ENCODE measurements at regions not wholly inside any gene's neighbourhood (a gene's known extent, or its start where the extent isn't known, plus 50 kb on each side); places are given as distances from the start of the nearest gene placed in this dataset.
"Not testable (repeated sequence)": the region's sequence is repeated elsewhere in the genome, so short reads cannot be mapped to it uniquely, and the experiment has no call there.

DNA sequence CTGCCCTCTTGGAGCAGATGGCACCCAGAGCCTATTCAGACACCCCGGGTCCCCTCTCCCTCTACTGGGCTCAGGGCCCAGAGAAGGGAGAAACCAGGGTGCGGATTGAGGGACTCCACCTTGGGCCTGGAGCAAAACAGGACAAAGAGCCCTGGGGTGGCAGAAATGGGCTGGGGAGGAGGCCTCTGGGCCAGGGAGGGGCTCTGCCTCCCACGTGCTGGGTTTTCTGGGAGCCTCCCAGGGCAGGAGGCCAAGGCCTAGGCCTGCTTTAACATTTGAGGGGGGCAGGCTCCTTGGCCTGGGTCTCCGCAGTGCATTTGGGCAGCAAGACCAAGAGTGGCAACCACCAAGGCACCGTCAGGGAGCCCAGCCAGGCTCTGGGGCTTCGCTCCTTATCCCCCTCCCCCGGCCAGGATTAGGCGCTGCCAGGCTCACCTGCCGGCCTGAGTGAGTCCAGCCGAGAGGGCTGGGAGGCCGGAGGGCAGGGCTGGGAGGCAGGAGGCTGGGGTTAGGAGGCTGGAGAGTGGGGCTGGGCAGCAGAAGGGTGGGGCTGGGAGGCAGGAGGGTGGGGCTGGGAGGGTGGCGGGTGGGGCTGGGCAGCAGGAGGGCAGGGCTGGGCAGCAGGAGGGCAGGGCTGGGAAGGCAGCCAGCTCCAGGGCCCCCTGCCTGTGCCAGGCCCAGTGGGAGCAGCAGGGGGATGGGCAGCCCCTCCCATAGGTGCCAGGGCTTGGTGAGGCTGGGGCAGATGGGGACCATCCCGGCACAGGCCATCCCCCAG lies 101.8 kb upstream of the EIF5 start:
- no peak for DNase-seq

DNA sequence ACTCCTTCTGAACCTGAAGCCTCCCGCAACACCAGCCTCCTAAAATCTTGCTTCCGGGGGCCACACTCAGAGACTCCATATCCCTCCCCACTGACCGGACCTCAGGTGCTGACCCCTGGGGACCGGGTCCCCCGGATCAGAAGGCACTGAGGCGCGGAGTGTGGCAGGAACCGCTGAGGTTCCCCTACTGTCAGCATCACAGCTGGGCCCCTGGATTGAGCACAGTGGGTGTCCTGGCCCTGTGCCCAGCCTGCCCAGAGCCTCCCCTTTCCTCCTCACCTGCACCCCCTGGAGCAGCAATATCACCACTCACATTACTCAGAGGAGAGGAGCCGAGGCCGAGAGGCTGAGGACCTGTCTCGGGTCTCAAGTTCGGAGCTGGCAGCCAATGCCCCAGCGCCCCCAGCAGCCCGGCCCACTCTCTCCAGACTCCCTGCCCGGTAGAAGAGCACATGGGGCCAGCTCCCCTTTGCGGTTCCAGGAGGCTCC lies 101.2 kb upstream of the EIF5 start:
- DNase-seq: no peak

DNA sequence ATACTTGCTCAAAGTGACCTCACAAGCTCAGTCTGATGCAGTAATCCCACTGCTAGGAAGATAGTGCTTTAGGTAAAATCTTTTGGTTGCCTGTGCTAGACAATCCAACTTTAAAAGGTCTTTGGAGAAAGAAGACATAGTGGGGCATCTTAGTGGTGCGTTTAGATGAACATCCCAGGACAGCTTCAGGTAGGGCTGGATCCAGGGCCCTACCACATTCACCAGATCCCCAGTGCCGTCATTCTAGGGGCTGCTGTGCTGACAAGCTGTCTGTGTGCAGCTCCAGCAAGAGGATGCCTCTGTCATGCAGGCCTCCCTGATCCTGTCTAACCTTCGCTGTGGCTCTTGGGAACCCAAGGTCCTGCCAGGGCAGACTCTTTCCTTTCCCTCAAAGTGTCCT lies 100.7 kb upstream of the EIF5 start:
- DNase-seq: no peak

DNA sequence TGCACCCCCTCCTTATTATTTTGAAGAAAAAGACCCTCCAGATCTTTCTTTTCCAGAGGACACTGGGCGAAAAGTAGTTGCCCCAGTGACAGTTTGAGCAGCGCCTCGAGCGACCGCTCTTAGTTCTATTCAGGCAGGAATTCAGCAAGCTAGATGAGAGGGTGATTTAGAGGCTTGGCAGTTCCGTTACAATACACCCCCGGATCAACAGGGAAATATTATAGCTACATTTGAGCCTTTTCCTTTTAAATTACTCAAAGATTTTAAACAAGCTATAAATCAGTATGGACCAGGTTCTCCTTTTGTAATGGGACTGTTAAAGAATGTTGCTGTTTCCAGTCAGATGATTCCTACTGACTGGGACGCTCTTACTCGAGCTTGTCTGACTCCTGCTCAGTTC lies 99.2 kb upstream of the EIF5 start:
- not testable (repeated sequence) for DNase-seq

DNA sequence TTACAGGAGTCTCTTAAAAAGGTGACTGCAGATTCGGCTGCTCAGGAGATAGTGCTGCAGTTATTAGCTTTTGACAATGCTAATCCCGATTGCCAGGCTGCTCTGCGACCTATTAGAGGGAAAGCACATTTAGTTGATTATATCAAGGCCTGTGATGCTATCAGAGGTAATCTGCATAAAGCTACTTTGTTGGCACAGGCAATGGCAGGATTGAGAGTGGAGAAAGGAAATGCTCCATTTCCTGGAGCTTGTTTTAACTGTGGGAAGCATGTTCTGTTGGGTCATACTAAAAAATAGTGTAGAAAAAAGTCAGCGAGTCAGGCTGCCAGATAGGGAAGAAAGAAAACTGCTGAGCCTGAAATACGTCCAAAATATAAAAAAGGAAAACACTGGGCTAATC lies 98.5 kb upstream of the EIF5 start:
- not testable (repeated sequence) for DNase-seq

DNA sequence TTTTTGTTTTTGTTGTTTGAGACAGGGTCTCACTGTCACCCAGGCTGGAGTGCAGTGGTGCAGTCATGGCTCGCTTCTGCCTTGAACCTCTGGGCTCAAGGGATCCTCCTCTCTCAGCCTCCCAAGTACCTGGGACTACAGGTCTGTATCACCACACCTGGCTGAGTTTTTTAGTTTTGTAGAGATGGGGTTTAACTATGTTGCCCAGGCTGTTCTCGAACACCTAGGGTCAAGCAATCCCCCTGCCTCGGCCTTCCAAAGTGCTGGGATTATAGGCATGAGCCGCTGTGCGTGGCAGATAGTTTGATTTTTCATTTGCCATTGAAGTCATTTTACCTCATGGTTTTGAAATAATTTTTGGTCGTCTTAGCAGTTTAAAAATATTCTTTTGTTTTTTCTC lies 94.3 kb upstream of the EIF5 start:
- no peak for DNase-seq

DNA sequence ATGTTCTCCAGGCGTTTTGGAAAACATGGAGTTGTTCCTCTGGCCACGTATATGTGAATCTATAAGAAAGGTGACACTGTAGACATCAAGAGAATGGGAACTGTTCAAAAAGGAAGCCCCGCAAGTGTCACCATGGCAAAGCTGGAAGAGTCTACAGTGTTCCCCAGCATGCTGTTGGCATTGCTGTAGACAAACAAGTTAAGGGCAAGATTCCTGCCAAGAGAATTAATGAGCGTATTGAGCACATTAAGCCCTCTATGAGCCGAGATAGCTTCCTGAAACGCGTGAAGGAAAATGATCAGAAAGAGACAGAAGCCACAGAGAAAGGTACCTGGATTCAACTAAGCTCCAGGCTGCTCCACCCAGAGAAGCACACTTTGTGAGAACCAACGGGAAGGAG lies 92.5 kb upstream of the EIF5 start:
- no peak for DNase-seq

DNA sequence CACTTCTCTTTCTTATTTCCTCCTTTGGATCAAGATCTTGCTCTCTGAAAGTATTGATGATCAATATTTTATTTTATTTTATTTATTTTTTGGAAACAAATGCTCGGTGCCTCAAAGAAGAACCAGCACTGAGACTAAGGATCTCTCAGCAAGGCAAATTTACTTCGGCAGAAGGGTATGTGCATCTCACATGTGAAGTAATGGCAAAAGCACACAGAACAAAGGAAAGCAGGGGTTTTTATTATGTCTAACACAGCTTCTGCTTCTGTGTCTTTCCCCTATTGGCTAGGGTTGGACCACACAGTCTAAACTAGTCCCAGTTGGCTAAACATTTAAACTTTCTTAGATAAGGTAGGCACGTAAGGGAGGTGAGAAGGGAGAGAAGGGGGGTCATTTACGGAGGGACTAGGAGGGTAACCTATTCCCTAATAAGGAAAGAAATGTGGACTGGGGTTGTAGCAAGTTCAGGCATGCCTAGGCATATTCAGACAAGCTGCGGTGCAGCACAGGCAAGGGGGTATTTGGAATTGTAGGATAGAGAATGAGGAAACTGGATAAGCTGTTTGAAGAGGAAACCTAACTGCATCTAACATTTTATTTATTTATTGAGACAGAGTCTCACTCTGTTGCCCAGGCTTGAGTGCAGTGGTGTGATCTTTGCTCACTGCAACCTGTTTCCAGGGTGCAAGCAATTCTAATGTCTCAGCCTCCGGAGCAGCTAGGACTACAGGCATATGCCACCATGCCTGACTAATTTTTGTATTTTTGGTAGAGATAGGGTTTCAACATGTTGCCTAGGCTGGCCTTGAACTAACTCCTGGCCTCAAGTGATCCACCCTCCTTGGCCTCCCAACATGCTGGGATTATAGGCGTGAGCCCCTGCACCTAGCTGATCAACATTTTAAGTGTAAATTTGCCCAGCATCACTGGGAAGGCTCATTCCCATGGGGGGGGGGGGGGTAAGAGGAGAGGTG lies 90.0 kb upstream of the EIF5 start:
- no peak for DNase-seq

DNA sequence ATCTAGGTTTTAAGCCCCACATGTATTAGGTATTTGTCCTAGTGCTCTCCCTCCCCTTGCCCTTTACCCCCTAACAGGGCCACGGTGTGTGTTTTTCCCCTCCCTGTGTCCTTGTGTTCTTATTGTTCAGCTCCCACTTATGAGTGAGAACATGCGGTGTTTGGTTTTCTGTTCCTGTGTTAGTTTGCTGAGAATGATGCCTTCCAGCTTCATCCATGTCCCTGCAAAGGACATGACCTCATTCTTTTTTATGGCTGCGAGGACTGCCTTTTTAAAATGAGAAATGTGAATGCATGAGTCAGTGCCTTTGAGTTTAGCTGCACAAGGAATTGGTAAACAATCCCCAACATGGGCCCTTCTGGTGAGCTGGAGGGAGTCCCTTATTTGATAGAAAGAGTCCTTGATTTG lies 88.4 kb upstream of the EIF5 start:
- DNase-seq: not testable (repeated sequence)

DNA sequence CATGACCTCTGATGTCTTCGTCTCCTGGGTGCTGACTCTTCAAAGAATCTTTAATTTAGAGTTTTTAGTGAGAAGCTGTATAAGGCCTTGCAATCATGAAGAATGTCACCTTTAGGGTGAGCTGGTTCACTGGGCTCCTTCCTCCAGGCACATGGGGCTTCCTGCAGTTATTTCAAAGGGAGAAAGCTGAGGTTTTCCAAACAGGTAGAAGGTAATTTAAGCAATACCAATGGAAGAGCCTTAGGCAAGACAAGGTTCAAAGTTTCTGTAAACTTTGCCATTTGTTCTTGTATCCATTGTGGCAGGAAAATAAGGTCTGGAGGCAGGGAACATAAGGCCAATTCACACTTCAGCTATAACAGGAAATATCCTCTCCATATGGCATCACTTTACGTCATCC lies 88.0 kb upstream of the EIF5 start:
- no peak for DNase-seq

DNA sequence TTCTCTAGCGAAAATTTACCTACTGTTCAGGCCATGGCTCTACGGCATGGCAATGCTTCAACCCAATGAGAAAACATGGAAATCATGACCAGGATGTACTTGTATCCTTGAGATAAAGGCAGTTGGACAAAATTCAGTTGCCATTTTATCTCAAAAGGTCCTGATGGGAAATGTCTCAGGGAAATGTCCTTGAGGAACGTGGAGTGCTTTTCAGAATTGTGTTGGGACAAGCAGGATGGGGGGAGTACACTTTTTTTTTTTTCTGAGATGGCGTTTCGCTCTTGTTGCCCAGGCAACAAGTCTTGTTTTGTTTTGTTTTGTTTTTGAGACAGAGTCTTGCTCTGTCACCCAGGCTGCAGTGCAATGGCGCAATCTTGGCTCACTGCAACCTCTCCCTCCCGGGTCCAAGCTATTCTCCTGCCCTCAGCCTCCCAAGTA lies 86.8 kb upstream of the EIF5 start:
- DNase-seq: no peak

DNA sequence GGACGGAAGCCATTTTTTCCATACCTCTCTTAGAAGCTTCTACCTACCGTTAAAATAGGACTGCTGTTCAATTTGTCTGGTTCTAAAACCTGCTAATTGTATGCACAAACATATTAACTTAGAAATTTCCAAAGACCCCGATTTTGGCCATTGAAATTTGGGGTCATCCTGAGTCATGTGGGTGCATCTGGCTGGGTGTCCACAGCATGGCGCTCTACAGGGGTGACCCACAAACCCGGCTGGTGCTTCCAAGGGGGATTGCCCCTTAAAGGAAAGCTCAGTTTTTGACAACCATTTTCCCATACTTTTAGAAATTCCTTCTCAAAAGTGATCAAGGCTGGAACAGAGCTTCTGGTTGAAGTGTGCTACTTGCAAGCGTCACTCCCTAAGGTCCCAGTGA lies 83.9 kb upstream of the EIF5 start:
- DNase-seq: no peak

DNA sequence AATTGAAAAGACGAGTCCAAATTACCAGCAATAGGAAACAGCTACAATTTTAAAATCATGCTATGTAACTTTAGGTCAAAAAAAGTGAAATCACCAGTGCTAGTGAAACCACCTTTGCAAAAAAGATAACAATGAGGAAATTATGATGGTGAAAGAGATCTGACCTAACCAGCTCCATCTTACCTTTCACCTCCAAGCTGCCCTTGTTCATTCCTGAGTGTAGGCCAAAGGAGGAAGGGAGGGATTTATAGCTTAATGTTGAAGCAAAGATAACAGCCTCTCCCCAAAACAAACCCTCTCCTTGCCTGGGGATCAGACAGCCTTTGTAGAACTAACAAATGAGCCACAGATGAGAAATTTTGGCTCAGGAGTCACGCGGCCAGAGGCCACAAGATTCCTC lies 83.2 kb upstream of the EIF5 start:
- no peak for DNase-seq

DNA sequence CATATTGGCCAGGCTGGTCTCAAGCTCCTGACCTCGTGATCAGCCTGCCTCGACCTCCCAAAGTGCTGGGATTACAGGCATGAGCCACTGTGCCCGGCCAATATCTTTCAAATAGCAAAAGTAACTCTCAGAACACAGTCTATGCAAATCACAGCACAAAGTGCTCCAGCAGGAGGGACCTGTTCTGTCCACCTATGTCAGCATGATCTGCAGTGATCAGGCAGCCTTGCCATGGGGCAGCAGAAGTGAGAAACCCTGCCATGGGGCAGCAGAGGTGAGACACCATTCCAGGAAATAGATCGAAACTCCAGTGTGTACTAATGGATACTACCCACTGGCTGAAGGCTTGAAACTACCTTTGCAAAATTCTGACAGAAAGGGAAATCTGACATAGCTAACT lies 78.5 kb upstream of the EIF5 start:
- DNase-seq: no peak

DNA sequence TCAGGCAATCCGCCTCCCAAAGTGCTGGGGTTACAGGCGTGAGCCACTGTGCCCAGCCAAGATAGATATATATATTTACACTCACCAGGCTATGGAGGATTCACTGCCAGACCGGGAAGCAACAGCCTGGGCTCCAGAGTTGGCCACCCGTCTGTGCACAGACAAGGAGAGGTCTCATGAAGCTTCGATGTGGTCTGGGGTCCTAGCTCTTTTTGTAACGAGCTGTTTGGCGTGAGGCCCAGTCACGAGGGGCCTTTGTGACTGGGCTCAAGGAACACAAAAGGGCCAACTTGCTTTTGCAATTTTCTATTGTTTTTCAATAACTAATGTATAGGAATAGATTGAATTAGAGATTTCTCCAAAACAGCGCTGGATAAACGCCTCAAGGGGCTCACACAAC lies 77.6 kb upstream of the EIF5 start:
- DNase-seq: no peak

DNA sequence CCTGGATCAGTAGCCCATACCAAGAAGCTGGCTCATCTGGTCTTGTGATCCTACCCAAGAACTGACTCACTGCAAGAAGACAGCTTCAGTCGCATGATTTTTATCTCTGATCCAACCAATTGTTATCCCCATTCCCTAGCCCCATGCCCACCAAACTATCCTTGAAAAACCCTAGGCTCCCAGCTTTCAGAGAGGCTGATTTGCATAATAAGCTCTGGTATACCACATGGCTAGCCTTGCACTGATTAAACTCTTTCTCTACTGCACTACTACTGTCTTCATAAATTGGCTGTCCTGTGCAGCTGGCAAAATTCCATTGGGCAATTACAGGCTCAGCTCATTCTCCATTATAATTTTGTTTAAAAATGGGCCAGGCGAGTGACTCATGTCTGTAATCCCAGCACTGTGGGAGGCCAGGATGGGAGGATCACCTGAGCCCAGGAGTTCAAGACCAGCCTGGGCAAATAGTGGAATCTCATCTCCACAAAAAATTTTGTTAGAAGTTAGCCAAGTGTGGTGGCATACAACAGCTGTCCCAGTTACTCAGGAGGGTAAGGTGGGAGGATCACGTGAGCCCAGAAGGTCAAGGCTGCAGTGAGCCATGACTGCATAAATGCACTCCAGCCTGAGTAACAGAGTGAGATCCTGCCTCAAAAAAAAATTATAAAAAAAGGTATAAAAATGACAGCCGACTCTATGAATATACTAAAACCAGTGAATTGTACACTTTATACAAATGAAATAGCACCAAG lies 76.7 kb upstream of the EIF5 start:
- no peak for DNase-seq

DNA sequence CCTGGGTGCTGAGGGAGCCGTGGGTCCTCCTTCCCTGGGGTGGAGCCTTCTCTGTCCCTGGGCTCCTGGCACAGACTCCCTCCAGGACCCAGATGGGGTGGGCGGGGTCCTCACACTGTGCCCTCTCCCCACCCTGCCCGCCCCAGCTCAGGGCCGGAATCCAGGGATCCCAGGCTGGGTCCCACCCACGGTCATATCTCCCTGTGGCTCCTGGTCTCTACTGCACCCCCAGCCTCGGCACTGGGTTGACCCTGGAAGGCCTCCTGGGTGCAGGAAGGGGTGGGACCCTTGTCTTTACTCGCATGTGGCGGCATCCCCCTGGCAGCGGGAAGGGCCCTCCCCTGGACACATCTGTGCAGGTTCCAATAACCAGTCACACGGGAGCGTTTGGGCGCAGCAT lies 75.8 kb upstream of the EIF5 start:
- DNase-seq: no peak

DNA sequence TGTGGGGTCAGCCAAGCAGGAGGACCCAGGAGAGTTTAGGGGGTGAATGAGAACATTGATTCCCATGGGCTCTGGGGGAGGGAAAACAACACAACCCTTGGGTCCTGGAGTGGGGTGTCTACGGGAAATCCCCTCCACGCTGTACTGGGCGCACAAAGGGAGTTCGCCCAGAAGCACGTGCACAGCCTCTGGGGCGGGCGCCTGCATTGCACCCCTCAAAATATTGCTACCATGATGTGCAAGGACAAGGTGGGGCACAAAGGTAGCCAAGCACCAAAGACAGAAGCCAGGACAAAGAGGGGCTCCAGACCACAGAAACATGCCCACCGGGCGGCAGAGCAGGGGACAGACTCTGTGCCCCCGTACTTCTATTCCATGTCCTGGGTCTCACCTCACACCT lies 74.9 kb upstream of the EIF5 start:
- DNase-seq: no peak

DNA sequence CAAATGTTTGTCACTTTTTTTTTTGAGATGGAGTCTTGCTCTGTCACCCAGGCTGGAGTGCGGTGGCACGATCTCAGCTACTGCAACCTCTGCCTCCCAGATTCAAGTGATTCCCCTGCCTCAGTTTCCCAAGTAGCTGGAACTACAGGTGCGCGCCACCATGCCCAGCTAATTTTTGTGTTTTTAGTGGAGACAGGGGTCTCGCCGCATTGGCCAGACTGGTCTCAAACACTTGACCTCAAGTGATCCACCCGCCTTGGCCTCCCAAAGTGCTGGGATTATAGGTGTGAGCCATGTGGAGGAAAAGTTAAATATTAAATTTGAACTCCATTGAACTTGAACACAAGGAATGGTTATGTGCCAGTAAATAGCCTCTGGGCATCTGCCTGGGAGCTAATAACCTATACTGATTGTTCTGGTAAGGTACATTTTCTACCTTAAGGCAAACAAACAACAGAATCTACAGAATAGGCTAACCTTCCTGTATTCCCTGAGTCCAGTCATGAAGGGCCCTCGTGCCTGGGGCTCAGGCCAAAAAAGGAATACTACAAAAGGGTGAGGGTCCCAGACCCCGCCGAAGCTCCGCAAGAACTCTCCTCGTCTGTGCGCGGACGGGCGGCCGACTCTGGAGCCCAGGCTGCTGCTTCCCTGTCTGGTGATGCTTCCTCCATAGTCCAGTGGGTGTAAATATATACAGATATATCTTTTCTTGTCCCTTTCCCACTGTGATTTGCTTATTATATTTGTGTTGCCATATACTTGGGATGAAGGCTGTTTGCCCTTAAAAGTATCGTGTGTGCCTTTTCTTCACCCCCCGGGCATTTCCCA lies 74.0 kb upstream of the EIF5 start:
- no peak for DNase-seq

DNA sequence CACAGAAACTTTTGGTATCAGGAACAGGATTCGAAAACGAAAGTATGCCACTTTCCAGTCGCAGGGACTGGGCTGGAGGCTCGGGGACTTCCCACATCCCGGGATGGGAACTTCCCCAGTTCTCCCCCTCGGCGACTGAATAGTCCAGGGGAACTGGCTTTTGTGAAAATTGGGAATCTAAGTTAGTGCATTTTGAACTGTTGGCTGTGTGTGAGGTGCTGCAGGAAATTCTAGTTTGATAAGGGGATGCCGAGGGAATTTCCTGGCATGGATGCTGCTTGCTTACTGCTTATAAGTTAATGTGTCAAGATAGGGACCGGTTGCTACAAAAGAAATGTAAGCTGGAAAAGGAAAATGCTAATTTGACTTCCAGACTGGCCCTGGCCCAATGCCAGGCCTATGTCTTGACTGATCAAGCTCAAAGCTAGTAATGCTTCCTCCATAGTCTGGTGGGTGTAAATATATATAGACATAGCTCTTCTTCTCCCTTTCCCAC lies 73.4 kb upstream of the EIF5 start:
- DNase-seq: peak; percentile 35

DNA sequence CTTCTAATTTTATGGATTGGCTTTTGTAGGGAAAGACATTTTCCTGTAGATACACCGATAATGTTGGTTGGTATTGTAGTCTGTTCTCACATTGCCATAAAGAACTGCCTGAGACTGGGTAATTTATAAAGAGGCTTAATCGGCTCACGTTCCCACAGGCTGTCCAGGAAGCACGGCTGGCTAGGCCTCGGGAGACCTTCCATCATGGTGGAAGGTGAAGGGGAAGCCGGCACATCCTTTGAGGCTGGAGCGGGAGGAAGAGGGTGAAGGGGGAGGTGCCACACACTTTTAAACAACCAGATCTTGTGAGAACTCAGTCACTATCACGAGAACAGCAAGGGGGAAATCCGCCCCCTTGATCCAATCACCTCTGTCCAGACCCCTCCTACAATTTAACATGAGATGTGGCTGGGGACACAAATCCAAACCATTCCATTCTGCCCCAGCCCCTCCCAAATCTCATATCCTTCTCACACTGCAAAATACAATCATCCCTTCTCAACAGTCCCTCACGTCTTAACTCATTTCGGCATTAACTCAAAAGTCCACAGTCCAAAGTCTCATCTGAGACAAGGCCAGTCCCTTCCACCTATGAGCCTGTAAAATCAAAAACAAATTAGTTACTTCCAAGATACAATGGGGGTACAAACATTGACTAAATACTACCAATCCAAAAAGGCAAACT lies 66.7 kb upstream of the EIF5 start:
- DNase-seq: no peak

Data from right kidney (tissue), 1 donor.